ENCODE measurements at regions not wholly inside any gene's neighbourhood (a gene's known extent, or its start where the extent isn't known, plus 50 kb on each side); places are given as distances from the start of the nearest gene placed in this dataset.

- H3K27me3 ChIP-seq (ENCODE audit: insufficient read depth, low read length): no peaks in the 10 kb centered on the region
- peak overlapping the region; percentile 15; the same call in 1 of the 2 replicates for H3K4me3 ChIP-seq (ENCODE audit: low read length)
- H3K9ac ChIP-seq (ENCODE audit: low read depth, low read length): no peak overlapping the region
- peak overlapping the region; percentile 89 for H3K27ac ChIP-seq (ENCODE audit: low read depth, low read length)
- H3K9me3 ChIP-seq (ENCODE audit: insufficient read depth, low read depth, low read length): no peaks in the 10 kb centered on the region
- WGBS: 19% methylated on average over 9 of the region's 9 CpGs
- peaks cover 32% of the 10 kb centered on the region for H3K4me1 ChIP-seq (ENCODE audit: insufficient read depth, low read length)
- H3K36me3 ChIP-seq (ENCODE audit: insufficient read depth, low read length): no peaks in the 10 kb centered on the region
Measured at GRCh38 chr2:122999821-123000220, 1025.3 kb upstream of the CNTNAP5 start.

DNA sequence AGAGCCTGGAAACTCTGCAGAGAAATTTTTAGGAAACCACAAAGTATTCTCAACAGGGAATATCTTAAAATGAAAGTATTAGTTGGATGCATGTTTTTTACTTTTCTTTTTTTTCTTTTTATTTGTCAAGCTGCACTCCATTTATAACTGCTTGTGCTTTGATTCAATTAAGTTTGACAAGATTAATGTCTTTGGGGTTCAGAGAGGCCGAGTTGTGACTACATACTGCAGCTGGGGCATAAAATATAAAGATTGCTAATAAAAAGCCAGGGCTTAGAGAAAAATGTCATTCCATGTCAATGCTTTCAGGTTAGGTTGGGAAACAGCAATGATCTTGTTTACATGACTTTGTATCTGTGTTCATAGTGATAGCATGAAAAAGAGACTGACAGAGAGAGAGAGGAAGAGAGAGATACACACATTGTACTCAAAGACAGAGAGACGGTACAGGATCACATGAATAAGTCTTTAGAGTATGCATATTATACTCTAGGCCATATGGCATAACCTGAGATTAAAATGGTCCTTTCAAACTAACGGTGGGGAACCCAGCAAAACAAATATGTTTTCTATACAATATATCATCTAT, 1022.3 kb upstream of the CNTNAP5 start:
- Histone ChIP-seq H3K27me3 (ENCODE audit: insufficient read depth, low read length) (no peaks in the 10 kb centered on the region), H3K4me3 (ENCODE audit: low read length) (no peak overlapping the region), H3K36me3 (ENCODE audit: insufficient read depth, low read length) (no peaks in the 10 kb centered on the region), H3K4me1 (ENCODE audit: insufficient read depth, low read length) (peaks cover 36% of the 10 kb centered on the region), H3K9ac (ENCODE audit: low read depth, low read length) (no peak overlapping the region), H3K9me3 (ENCODE audit: insufficient read depth, low read depth, low read length) (peaks cover 16% of the 10 kb centered on the region), H3K27ac (ENCODE audit: low read depth, low read length) (no peak overlapping the region)
- WGBS: 95% methylated on average over 2 of the region's 3 CpGs

- H3K27ac ChIP-seq (ENCODE audit: low read depth, low read length): no peak overlapping the region
- H3K9me3 ChIP-seq (ENCODE audit: insufficient read depth, low read depth, low read length): no peaks in the 10 kb centered on the region
- 100% methylated on average over 2 of the region's 2 CpGs for WGBS
- H3K4me1 ChIP-seq (ENCODE audit: insufficient read depth, low read length): no peaks in the 10 kb centered on the region
- no peak overlapping the region for H3K4me3 ChIP-seq (ENCODE audit: low read length)
- H3K27me3 ChIP-seq (ENCODE audit: insufficient read depth, low read length): no peaks in the 10 kb centered on the region
- H3K36me3 ChIP-seq (ENCODE audit: insufficient read depth, low read length): no peaks in the 10 kb centered on the region
- H3K9ac ChIP-seq (ENCODE audit: low read depth, low read length): no peak overlapping the region
Measured at GRCh38 chr2:123015186-123015585, 1009.9 kb upstream of the CNTNAP5 start.

DNA sequence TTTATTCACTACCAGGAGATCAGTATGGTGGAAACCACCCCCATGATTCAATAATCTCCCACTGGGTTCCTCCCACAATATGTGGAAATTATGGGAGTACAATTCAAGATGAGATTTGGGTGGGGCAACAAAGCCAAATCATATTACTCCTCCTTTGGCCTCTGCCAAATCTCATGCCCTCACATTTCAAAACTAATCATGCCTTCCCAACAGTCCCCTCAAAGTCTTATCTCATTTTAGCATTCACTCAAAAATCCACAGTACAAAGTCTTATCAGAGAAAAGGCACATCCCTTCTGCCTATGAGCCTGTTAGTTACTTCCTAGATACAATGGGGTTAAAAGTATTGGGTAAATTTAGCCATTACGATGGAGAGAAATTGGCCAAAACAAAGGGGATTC, 989.5 kb upstream of the CNTNAP5 start:
- H3K27ac ChIP-seq (ENCODE audit: low read depth, low read length): no peak overlapping the region
- WGBS: 96% methylated on average over 1 of the region's 1 CpG

DNA sequence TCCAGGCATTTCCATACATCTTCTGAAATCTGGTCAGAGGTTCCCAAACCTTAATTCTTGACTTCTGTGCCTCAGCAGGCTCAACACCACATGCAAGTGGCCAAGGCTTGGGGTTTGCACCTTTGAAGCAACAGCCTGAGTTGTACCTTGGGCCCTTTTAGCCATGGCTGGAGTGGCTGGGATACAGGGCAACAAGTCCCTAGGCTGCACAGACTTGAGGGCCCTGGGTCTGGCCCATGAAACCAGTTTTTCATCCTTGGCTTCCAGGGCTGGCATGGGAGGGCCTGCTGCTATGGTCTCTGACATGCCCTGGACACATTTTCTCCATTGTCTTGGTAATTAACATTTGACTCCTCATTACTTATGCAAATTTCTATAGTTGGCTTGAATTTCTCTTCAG, 988.8 kb upstream of the CNTNAP5 start:
- no peaks in the 10 kb centered on the region for H3K4me1 ChIP-seq (ENCODE audit: insufficient read depth, low read length)

More for the DNA sequence above, 989.5 kb upstream of the CNTNAP5 start:
- H3K4me1 ChIP-seq (ENCODE audit: insufficient read depth, low read length): no peaks in the 10 kb centered on the region
- H3K9ac ChIP-seq (ENCODE audit: low read depth, low read length): no peak overlapping the region
- H3K36me3 ChIP-seq (ENCODE audit: insufficient read depth, low read length): no peaks in the 10 kb centered on the region
- H3K27me3 ChIP-seq (ENCODE audit: insufficient read depth, low read length): no peaks in the 10 kb centered on the region
- H3K4me3 ChIP-seq (ENCODE audit: low read length): no peak overlapping the region
- H3K9me3 ChIP-seq (ENCODE audit: insufficient read depth, low read depth, low read length): no peaks in the 10 kb centered on the region

DNA sequence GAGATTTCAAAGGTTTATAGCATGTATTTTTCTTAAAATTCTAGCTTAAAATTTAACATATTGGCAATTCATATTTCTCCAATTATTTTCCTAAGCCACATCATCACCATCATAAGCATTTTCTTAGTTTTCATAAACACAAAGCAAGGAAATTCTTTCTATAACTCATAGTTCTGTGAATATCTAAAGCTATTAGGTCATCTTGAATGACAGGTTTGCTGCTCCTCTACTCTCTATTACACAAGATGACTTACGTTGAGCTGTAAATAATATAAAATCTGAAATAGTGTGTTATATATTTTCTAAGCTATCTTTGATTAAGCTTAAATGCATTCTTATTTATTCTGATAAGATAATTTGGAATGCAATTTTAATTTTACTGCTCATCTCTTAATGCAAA, 984.6 kb upstream of the CNTNAP5 start:
- H3K9me3 ChIP-seq (ENCODE audit: insufficient read depth, low read depth, low read length): no peaks in the 10 kb centered on the region
- no peak overlapping the region for H3K27ac ChIP-seq (ENCODE audit: low read depth, low read length)
- WGBS: no CpG with 5 or more reads among the region's 1 CpG
- no peaks in the 10 kb centered on the region for H3K36me3 ChIP-seq (ENCODE audit: insufficient read depth, low read length)
- no peak overlapping the region for H3K9ac ChIP-seq (ENCODE audit: low read depth, low read length)
- no peaks in the 10 kb centered on the region for H3K4me1 ChIP-seq (ENCODE audit: insufficient read depth, low read length)
- H3K4me3 ChIP-seq (ENCODE audit: low read length): no peak overlapping the region
- no peaks in the 10 kb centered on the region for H3K27me3 ChIP-seq (ENCODE audit: insufficient read depth, low read length)

More for the DNA sequence above, 988.8 kb upstream of the CNTNAP5 start:
- Histone ChIP-seq H3K9me3 (ENCODE audit: insufficient read depth, low read depth, low read length) (no peaks in the 10 kb centered on the region), H3K27me3 (ENCODE audit: insufficient read depth, low read length) (no peaks in the 10 kb centered on the region), H3K9ac (ENCODE audit: low read depth, low read length) (no peak overlapping the region), H3K27ac (ENCODE audit: low read depth, low read length) (no peak overlapping the region), H3K36me3 (ENCODE audit: insufficient read depth, low read length) (no peaks in the 10 kb centered on the region), H3K4me3 (ENCODE audit: low read length) (no peak overlapping the region)

DNA sequence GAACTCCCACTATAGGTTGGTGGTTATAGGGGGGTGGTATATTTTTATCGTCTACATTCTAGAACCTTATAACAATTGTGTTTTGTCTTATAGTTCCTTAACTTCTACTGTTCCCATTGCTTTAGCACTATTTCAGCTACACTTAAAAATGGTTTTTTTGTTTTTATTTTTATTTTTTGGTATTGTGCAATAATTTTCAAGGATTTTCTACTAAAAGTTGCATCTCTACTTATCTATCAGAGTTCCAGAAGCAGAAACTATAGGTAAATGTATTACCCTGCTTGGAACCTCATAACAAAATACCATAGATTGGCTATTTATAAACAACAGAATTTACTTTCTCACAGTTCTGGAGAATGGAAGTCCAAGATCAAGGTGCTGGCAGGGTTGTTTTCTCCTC, 981.6 kb upstream of the CNTNAP5 start:
- WGBS: no CpG with 5 or more reads among the region's 1 CpG
- H3K27ac ChIP-seq (ENCODE audit: low read depth, low read length): no peak overlapping the region
- no peaks in the 10 kb centered on the region for H3K4me1 ChIP-seq (ENCODE audit: insufficient read depth, low read length)
- no peaks in the 10 kb centered on the region for H3K9me3 ChIP-seq (ENCODE audit: insufficient read depth, low read depth, low read length)
- no peak overlapping the region for H3K9ac ChIP-seq (ENCODE audit: low read depth, low read length)
- no peaks in the 10 kb centered on the region for H3K27me3 ChIP-seq (ENCODE audit: insufficient read depth, low read length)
- no peaks in the 10 kb centered on the region for H3K36me3 ChIP-seq (ENCODE audit: insufficient read depth, low read length)
- H3K4me3 ChIP-seq (ENCODE audit: low read length): no peak overlapping the region

DNA sequence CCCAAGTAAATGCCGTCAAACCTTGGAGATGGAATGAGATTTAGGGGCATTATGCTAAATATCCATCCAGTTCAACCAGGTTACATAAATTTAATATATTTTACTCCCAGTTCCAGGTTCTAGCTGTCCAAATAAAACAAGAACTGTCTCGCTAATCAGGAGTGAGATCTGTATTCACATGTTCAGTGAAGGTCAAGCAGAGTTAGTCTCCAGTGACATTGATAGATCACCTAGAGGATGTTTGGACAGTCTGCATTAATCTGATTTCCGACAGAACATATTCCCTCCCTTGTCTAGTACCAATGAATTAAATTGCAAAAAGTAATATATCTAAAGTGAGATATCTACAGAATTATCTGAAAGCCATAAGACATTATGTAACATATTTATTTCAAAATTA, 979.4 kb upstream of the CNTNAP5 start:
- H3K4me3 ChIP-seq (ENCODE audit: low read length): no peak overlapping the region
- WGBS: 85% methylated on average over 2 of the region's 3 CpGs
- no peak overlapping the region for H3K27ac ChIP-seq (ENCODE audit: low read depth, low read length)
- no peaks in the 10 kb centered on the region for H3K36me3 ChIP-seq (ENCODE audit: insufficient read depth, low read length)
- H3K9me3 ChIP-seq (ENCODE audit: insufficient read depth, low read depth, low read length): no peaks in the 10 kb centered on the region
- no peaks in the 10 kb centered on the region for H3K27me3 ChIP-seq (ENCODE audit: insufficient read depth, low read length)
- H3K9ac ChIP-seq (ENCODE audit: low read depth, low read length): no peak overlapping the region
- no peaks in the 10 kb centered on the region for H3K4me1 ChIP-seq (ENCODE audit: insufficient read depth, low read length)

DNA sequence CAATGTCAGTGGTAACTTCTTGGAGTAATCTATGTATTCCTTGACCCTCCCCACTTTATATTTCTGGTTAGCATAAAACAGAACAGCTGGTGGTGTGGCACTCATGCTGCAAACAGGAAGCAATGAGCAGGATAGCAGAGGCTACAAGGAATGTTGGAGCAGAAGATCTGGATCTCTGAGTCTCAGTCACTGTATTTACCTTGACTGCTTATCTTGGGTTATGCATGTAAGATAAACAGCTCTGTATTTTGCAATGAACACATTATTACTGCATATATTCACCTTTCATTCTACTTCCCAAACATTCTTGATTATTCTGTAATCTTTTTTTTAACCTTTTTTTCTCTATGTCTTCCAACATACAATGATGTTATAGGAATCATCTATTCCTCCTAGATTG, 977.9 kb upstream of the CNTNAP5 start:
- Histone ChIP-seq H3K4me1 (ENCODE audit: insufficient read depth, low read length) (no peaks in the 10 kb centered on the region), H3K27me3 (ENCODE audit: insufficient read depth, low read length) (no peaks in the 10 kb centered on the region), H3K36me3 (ENCODE audit: insufficient read depth, low read length) (no peaks in the 10 kb centered on the region), H3K9ac (ENCODE audit: low read depth, low read length) (no peak overlapping the region), H3K4me3 (ENCODE audit: low read length) (no peak overlapping the region), H3K27ac (ENCODE audit: low read depth, low read length) (no peak overlapping the region), H3K9me3 (ENCODE audit: insufficient read depth, low read depth, low read length) (no peaks in the 10 kb centered on the region)

GRCh38 chr2:123051136-123051535, 974.0 kb upstream of the CNTNAP5 start:
- H3K9me3 ChIP-seq (ENCODE audit: insufficient read depth, low read depth, low read length): no peaks in the 10 kb centered on the region
- no peak overlapping the region for H3K4me3 ChIP-seq (ENCODE audit: low read length)
- no peak overlapping the region for H3K9ac ChIP-seq (ENCODE audit: low read depth, low read length)
- no peak overlapping the region for H3K27ac ChIP-seq (ENCODE audit: low read depth, low read length)
- WGBS: 97% methylated on average over 2 of the region's 2 CpGs
- H3K36me3 ChIP-seq (ENCODE audit: insufficient read depth, low read length): no peaks in the 10 kb centered on the region
- H3K27me3 ChIP-seq (ENCODE audit: insufficient read depth, low read length): no peaks in the 10 kb centered on the region
- no peaks in the 10 kb centered on the region for H3K4me1 ChIP-seq (ENCODE audit: insufficient read depth, low read length)

DNA sequence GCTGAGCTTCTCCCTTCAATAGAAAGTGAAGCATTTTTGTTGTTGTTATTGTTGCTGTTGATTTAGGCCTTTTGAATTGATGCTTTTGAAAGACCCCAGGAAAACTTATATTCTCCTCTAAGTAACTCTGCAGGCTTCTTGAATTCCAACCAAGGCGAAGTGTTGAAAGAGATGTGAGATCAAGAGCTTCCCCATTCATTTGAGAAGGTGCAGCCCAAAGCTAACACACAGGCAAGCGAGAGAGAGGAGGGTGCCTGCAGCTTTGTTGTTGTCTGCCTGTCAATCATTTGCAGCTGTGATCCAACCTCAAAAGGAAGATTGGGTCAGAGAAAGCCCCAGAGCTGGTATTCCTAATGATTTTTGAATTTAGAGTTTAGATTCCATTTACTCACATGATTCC, 963.6 kb upstream of the CNTNAP5 start:
- Histone ChIP-seq H3K4me3 (ENCODE audit: low read length) (no peak overlapping the region), H3K27ac (ENCODE audit: low read depth, low read length) (no peak overlapping the region), H3K27me3 (ENCODE audit: insufficient read depth, low read length) (no peaks in the 10 kb centered on the region), H3K36me3 (ENCODE audit: insufficient read depth, low read length) (no peaks in the 10 kb centered on the region), H3K9me3 (ENCODE audit: insufficient read depth, low read depth, low read length) (no peaks in the 10 kb centered on the region), H3K9ac (ENCODE audit: low read depth, low read length) (no peak overlapping the region), H3K4me1 (ENCODE audit: insufficient read depth, low read length) (peaks cover 12% of the 10 kb centered on the region; the same call in 1 of the 2 replicates)
- WGBS: 51% methylated on average over 2 of the region's 2 CpGs

- Histone ChIP-seq H3K9me3 (ENCODE audit: insufficient read depth, low read depth, low read length) (no peaks in the 10 kb centered on the region), H3K9ac (ENCODE audit: low read depth, low read length) (no peak overlapping the region), H3K4me1 (ENCODE audit: insufficient read depth, low read length) (no peaks in the 10 kb centered on the region), H3K4me3 (ENCODE audit: low read length) (no peak overlapping the region), H3K27ac (ENCODE audit: low read depth, low read length) (no peak overlapping the region), H3K36me3 (ENCODE audit: insufficient read depth, low read length) (no peaks in the 10 kb centered on the region), H3K27me3 (ENCODE audit: insufficient read depth, low read length) (no peaks in the 10 kb centered on the region)
- WGBS: 36% methylated on average over 1 of the region's 1 CpG
Measured at GRCh38 chr2:123073371-123073770, 951.7 kb upstream of the CNTNAP5 start.
